ENCODE measurements at regions not wholly inside any gene's neighbourhood (a gene's known extent, or its start where the extent isn't known, plus 50 kb on each side); places are given as distances from the start of the nearest gene placed in this dataset.

DNA sequence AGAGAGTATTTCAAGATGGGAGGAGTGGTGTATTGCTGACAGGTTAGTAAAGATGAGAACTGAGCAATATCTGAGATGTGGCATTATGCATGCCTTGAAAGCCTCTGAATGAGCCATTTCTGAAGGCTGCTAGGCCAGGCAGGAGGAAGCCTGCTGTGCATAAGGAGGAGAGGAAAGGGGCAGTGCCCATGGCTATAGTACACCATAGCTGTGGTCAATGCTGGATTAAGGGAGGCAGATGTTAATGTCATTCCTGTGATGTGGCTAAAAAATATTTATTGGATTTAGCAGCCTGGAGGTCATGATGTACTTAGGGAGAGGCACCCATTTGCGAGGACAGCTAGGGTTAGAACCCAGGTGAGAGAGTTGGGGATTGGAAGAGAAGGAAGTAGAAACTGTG is 130.0 kb upstream of the LNX1 start:
- TF ChIP-seq SPI1 (IDR thresholded peaks at IDR 0.05; ENCODE audit: low read depth, low read length) (no peak), POU2F2 (IDR thresholded peaks at IDR 0.05; ENCODE audit: low read depth, low read length) (no peak), POLR2AphosphoS5 (IDR thresholded peaks at IDR 0.05; ENCODE audit: low read depth, low read length) (no peak), TAF1 (IDR thresholded peaks at IDR 0.05; ENCODE audit: low read depth, low read length) (no peak), POLR2A (IDR thresholded peaks at IDR 0.05; ENCODE audit: low read depth, low read length) (no peak), PAX5 (IDR thresholded peaks at IDR 0.05; ENCODE audit: insufficient read depth, low read length, severe bottlenecking) (no peak)
- no peak for DNase-seq (ENCODE audit: insufficient read length, low spot score)
- no peak for FAIRE-seq

DNA sequence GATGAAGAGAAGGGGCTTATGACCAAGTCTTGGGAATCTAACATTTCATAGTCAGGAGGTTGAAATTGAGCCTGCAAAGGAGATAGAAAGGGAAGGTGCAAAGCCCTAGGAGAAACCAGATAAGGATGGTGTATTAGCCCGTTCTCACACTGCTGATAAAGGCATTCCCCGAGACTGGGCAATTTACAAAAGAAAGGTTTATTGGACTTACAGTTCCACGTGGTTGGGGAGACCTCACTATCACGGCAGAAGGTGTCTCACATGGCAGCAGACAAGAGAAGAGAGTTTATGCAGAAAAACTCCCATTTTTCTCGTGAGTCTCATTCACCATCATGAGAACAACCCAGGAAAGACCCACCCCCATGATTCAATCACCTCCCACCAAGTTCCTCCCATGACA is 129.5 kb upstream of the LNX1 start:
- TF ChIP-seq POLR2A (IDR thresholded peaks at IDR 0.05; ENCODE audit: low read depth, low read length) (no peak), SPI1 (IDR thresholded peaks at IDR 0.05; ENCODE audit: low read depth, low read length) (no peak), PAX5 (IDR thresholded peaks at IDR 0.05; ENCODE audit: insufficient read depth, low read length, severe bottlenecking) (no peak), POU2F2 (IDR thresholded peaks at IDR 0.05; ENCODE audit: low read depth, low read length) (no peak), TAF1 (IDR thresholded peaks at IDR 0.05; ENCODE audit: low read depth, low read length) (no peak), POLR2AphosphoS5 (IDR thresholded peaks at IDR 0.05; ENCODE audit: low read depth, low read length) (no peak)
- FAIRE-seq = no peak

DNA sequence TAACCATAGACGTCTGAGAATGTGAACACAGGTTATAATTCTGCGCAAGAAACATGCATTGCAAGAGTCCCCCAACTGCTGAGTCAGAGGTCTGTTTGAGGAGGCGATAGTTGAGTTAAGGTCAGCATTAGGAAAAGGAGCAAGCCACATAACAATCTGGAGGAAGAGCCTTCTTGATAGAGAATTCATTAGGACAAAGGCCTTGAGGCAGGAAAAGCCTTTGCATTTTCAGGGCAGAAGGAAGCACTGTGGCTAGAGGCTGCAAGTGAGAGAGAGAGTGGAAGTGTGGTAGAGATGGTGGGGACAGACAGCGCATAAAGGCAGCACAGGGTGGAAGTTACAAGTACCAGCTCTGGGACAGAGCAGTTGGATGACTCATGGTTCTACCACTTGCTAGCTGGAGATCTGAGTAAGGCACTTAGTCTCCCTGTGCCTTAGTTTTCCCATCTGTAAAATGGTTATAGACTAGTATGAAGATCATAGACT is 125.8 kb upstream of the LNX1 start:
- TF ChIP-seq TAF1 (IDR thresholded peaks at IDR 0.05; ENCODE audit: low read depth, low read length) (no peak), POU2F2 (IDR thresholded peaks at IDR 0.05; ENCODE audit: low read depth, low read length) (no peak), SPI1 (IDR thresholded peaks at IDR 0.05; ENCODE audit: low read depth, low read length) (no peak), PAX5 (IDR thresholded peaks at IDR 0.05; ENCODE audit: insufficient read depth, low read length, severe bottlenecking) (no peak), POLR2A (IDR thresholded peaks at IDR 0.05; ENCODE audit: low read depth, low read length) (no peak), POLR2AphosphoS5 (IDR thresholded peaks at IDR 0.05; ENCODE audit: low read depth, low read length) (no peak)
- DNase-seq (ENCODE audit: insufficient read length, low spot score) (no peak), FAIRE-seq (no peak)

More for the DNA sequence above, 129.5 kb upstream of the LNX1 start:
- no peak for DNase-seq (ENCODE audit: insufficient read length, low spot score)

DNA sequence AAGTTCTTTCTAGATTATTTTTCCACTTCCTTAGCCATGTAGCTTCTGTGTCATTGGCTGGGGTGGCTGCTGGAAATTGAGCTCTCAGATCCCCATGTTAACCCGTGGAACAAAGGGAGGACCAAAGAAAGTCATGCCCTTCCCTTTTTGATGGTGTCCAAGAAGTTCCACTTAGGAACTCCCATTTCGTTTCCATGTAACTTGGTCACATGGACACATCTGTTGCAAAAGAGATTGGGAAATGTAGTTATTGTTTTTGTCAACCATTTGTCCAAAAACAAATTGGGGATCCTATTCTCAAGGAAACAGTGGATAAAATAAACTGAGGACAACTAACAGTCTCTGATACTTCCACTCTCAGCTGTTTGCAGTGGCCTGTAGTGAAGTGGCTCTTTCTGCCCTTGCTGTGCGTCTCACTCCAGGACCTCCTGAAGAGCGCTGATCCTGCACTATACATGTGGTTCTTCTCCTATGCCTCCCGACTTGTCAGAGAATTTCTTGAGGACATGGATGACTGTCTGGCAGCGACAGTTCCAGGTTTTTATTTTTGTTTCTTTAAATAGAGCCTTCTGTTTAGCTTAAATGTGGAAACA is 125.3 kb upstream of the LNX1 start:
- TF ChIP-seq POU2F2 (IDR thresholded peaks at IDR 0.05; ENCODE audit: low read depth, low read length) (no peak), POLR2A (IDR thresholded peaks at IDR 0.05; ENCODE audit: low read depth, low read length) (no peak), POLR2AphosphoS5 (IDR thresholded peaks at IDR 0.05; ENCODE audit: low read depth, low read length) (no peak), SPI1 (IDR thresholded peaks at IDR 0.05; ENCODE audit: low read depth, low read length) (no peak), PAX5 (IDR thresholded peaks at IDR 0.05; ENCODE audit: insufficient read depth, low read length, severe bottlenecking) (no peak), TAF1 (IDR thresholded peaks at IDR 0.05; ENCODE audit: low read depth, low read length) (no peak)
- no peak for FAIRE-seq
- no peak for DNase-seq (ENCODE audit: insufficient read length, low spot score)

DNA sequence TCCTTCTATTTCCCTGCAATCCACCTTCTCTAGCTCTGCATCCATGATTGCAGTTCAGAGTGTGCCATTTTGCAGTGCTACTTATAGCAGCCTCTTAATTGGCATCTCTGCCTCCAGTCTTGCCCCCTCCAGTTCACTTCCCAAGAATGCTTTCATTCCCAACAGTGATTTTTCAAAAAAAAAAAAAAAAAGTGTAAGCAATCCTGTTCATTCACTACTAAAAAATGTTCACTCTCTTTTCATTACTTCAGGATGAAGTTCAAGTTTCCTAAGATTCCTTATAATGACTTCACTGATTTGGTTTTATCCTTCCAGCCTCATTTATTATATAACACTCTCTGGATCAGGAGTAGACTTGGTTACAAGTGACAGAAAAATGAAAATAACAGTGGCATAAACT is 124.7 kb upstream of the LNX1 start:
- DNase-seq (ENCODE audit: insufficient read length, low spot score) = no peak
- no peak for TF ChIP-seq SPI1 (IDR thresholded peaks at IDR 0.05; ENCODE audit: low read depth, low read length)
- no peak for TF ChIP-seq POLR2AphosphoS5 (IDR thresholded peaks at IDR 0.05; ENCODE audit: low read depth, low read length)
- no peak for TF ChIP-seq TAF1 (IDR thresholded peaks at IDR 0.05; ENCODE audit: low read depth, low read length)
- TF ChIP-seq PAX5 (IDR thresholded peaks at IDR 0.05; ENCODE audit: insufficient read depth, low read length, severe bottlenecking) = no peak
- no peak for TF ChIP-seq POLR2A (IDR thresholded peaks at IDR 0.05; ENCODE audit: low read depth, low read length)
- no peak for TF ChIP-seq POU2F2 (IDR thresholded peaks at IDR 0.05; ENCODE audit: low read depth, low read length)
- FAIRE-seq = no peak

DNA sequence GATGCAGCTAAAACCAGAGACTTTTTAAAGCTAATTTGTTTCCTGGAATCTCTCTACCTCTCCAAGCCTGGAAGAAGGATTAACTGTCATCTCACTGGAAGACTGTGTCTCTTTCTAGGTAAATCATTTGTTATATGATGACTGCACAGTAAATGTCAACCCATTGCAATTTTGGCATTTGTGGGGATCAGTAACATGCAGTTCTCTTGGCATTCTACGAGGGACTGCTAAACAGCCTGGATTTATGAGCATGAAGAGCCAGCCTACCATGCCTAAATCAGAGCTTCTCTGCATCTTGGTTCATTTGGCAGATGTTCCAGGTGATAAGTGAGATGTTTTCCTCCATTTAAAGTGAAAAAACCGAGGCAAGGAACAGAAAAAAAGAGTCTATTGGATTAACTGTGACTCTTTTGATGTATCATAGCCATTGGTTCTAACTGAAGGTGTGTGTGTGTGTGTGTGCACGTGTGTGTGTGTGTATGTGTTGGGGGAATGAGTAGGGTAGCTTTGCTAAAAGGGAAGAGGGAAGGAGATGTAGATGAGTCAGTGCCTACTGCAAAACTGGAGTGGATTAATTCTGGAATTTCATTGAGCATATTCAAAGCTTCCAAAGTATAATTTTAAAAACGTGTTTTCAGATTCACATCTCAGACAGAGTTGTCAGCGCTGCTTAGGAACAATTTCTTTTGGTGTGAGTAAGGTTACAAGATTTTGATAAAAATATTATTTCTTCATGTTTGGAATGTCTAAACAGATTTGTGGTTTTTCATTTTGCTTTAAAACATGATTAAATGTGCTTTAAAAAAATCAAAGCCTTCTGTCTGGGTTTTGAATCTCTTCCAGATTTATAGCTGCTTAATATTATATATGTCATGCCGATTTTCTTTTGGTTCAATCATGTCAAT is 123.2 kb upstream of the LNX1 start:
- no peak for FAIRE-seq
- TF ChIP-seq POLR2A (IDR thresholded peaks at IDR 0.05; ENCODE audit: low read depth, low read length) (no peak), TAF1 (IDR thresholded peaks at IDR 0.05; ENCODE audit: low read depth, low read length) (no peak), POU2F2 (IDR thresholded peaks at IDR 0.05; ENCODE audit: low read depth, low read length) (no peak), POLR2AphosphoS5 (IDR thresholded peaks at IDR 0.05; ENCODE audit: low read depth, low read length) (no peak), PAX5 (IDR thresholded peaks at IDR 0.05; ENCODE audit: insufficient read depth, low read length, severe bottlenecking) (no peak), SPI1 (IDR thresholded peaks at IDR 0.05; ENCODE audit: low read depth, low read length) (no peak)
- DNase-seq (ENCODE audit: insufficient read length, low spot score) = no peak

DNA sequence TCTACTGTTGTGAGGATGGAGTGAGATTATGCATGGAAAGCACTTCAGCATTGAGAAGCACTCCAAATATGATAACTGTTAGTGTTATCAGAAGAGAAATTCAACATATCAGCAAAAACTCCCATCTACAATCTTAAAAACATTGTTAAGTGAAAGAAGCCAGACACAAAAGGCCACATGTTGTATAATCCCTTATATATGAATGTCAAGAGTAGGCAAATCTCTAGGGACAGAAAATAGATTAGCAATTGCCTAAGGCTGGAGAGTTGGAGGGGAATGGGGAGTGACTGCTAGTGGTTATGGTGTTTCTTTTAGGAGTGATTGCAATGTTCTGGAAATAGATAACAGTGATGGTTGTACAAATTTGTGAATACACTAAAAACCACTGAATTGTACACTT is 122.5 kb upstream of the LNX1 start:
- DNase-seq (ENCODE audit: insufficient read length, low spot score) (no peak), FAIRE-seq (no peak)
- no peak for TF ChIP-seq POLR2AphosphoS5 (IDR thresholded peaks at IDR 0.05; ENCODE audit: low read depth, low read length)
- TF ChIP-seq POU2F2 (IDR thresholded peaks at IDR 0.05; ENCODE audit: low read depth, low read length) = no peak
- no peak for TF ChIP-seq PAX5 (IDR thresholded peaks at IDR 0.05; ENCODE audit: insufficient read depth, low read length, severe bottlenecking)
- no peak for TF ChIP-seq SPI1 (IDR thresholded peaks at IDR 0.05; ENCODE audit: low read depth, low read length)

DNA sequence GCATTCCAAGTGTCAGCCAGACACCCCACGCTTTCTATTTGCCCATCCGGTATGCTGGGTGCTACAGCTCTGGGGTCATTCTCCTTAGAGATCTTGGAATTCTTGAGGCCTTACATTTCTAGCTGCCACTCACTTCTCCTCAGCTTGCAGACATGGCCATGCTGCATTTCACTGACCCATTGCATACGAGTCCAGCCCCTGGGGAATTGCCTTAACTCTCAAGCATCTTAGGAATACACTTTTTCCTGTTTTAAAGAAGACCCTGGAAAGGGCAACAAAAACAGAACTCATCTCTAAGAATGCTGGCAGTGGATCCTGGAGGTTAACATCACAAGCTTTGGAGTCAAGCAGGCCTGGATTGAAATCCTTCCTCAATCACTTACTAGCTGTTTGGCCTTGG is 122.0 kb upstream of the LNX1 start:
- TF ChIP-seq POLR2A (IDR thresholded peaks at IDR 0.05; ENCODE audit: low read depth, low read length) (no peak), POLR2AphosphoS5 (IDR thresholded peaks at IDR 0.05; ENCODE audit: low read depth, low read length) (no peak), PAX5 (IDR thresholded peaks at IDR 0.05; ENCODE audit: insufficient read depth, low read length, severe bottlenecking) (no peak), POU2F2 (IDR thresholded peaks at IDR 0.05; ENCODE audit: low read depth, low read length) (no peak), SPI1 (IDR thresholded peaks at IDR 0.05; ENCODE audit: low read depth, low read length) (no peak), TAF1 (IDR thresholded peaks at IDR 0.05; ENCODE audit: low read depth, low read length) (no peak)
- FAIRE-seq = no peak

DNA sequence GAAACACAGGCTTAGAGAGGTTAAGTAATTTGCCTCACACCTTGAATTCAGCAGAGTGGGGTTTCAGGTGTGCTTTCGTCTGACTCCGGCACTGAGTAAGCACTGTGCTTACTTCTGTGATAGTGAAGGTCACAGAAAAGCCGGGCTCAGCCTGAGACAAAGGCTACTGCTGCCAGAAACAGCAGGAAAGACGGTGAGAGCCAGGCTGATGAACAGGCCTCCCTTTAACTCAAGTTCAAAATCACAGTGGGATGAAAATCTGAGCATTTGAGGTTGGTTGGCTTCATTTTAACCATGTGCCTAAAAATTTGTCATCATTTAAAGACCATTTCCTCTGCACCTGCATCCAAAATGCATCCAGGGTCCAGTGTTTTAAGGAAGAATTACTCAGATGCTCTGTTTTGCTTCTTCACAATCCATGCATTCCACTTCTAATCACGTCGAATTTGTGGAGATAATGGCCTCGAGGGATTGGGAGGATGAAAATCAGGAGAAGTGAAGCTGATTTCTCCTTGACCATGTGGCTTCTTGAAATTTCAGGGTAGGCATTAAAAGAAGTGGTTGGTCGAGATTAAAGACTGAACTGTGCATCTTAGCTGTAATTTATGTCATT is 121.2 kb upstream of the LNX1 start:
- no peak for TF ChIP-seq POU2F2 (IDR thresholded peaks at IDR 0.05; ENCODE audit: low read depth, low read length)
- TF ChIP-seq POLR2A (IDR thresholded peaks at IDR 0.05; ENCODE audit: low read depth, low read length) = no peak
- no peak for TF ChIP-seq PAX5 (IDR thresholded peaks at IDR 0.05; ENCODE audit: insufficient read depth, low read length, severe bottlenecking)
- no peak for TF ChIP-seq POLR2AphosphoS5 (IDR thresholded peaks at IDR 0.05; ENCODE audit: low read depth, low read length)
- no peak for TF ChIP-seq SPI1 (IDR thresholded peaks at IDR 0.05; ENCODE audit: low read depth, low read length)
- no peak for TF ChIP-seq TAF1 (IDR thresholded peaks at IDR 0.05; ENCODE audit: low read depth, low read length)
- DNase-seq (ENCODE audit: insufficient read length, low spot score) (no peak), FAIRE-seq (no peak)

More for the DNA sequence above, 122.0 kb upstream of the LNX1 start:
- DNase-seq (ENCODE audit: insufficient read length, low spot score) = no peak
